T-helper 1 cell treated with Interleukin-12 subunit alpha and Interleukin-12 subunit beta and Interleukin-4 antibody, amounts not matched to agents 30 ng/mL and 1 ng/mL, for 36 hours (primary cell): ENCODE measurements at regions not wholly inside any gene's neighbourhood (a gene's known extent, or its start where the extent isn't known, plus 50 kb on each side); places are given as distances from the start of the nearest gene placed in this dataset.

Experiments used
- intact Hi-C: fragments of 100-400 bp; cut with micrococcal nuclease; formaldehyde crosslinking; loops from one replicate; pipeline ENCODE4 v1.15.1; 2024

DNA sequence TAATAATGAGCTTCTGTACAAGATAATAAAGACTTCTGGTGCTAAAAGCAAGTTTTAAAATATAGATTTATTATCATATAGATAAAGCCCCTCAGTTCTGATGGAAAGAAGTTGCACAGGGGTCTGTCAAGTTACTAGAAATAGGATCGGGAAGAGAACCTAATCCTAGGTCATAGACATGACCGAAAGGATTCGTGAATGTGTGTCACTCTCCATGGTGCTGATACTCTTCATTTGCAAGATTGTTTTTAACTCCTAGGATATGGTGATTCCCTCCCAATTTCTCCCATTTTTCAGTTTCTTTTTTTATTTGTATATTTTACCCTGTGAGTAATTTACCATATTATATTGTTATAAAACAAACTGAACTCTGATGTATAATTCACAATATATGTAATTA, 58.9 kb upstream of the CTNNA2 start:
- intact Hi-C loops, result no loop called here

DNA sequence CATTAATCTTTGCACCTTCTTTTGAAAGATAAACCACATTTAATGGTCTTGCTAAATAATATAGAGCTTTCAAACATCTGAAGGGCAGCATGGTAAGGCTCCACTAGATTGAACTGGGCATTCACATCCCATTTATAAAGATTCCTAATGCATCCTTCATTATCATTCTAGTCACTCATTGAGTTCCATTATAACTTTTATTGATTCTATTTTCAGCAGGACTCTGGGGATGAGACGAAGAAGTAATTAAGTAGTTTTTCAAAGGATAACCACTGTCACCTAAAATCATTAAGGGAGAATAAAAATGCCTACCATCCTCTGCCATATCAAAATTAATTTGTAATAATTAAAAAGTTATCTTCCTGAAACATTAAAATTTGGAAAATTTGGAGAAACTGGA, 60.2 kb upstream of the CTNNA2 start:
- intact Hi-C loops, result no loop called here

DNA sequence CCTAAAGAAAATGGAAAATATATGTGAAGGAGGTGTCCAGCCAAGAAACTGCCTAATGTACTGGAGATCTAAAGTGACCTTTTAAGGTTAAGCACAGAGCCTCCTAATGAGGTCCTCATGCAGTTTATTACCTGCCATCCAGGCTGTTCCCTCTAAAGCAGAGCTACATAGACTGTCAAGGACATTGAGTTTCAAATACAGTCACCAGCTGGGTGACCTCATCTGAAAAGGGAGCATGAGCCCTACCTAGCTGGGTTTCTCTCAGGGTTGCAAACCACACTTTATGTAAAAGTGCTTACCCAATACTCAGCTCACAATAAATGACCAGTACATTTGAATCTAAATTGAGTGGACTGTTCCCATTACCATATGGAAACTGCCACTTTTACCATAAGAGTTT, 65.4 kb upstream of the CTNNA2 start:
- intact Hi-C loops, result no loop called here

DNA sequence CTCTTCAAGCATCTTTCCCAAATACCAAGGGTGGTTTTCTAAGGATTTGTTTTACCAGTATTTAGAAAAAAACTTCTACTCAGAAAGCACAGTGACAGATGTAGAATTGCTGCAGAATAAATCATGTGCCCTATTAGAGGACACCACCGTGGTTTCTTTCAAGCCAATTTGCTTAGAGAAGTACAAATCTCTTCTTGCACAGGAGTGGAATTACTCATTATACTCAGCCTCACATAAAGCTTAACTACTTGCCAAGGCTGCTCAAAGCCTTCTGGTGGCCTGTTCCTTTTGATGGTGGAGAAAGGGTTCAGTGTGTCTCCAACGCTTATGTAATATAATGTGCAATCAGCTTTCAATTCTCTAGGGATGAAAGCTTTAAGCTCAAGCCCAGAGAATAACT, 66.5 kb upstream of the CTNNA2 start:
- intact Hi-C loops, result no loop called here

DNA sequence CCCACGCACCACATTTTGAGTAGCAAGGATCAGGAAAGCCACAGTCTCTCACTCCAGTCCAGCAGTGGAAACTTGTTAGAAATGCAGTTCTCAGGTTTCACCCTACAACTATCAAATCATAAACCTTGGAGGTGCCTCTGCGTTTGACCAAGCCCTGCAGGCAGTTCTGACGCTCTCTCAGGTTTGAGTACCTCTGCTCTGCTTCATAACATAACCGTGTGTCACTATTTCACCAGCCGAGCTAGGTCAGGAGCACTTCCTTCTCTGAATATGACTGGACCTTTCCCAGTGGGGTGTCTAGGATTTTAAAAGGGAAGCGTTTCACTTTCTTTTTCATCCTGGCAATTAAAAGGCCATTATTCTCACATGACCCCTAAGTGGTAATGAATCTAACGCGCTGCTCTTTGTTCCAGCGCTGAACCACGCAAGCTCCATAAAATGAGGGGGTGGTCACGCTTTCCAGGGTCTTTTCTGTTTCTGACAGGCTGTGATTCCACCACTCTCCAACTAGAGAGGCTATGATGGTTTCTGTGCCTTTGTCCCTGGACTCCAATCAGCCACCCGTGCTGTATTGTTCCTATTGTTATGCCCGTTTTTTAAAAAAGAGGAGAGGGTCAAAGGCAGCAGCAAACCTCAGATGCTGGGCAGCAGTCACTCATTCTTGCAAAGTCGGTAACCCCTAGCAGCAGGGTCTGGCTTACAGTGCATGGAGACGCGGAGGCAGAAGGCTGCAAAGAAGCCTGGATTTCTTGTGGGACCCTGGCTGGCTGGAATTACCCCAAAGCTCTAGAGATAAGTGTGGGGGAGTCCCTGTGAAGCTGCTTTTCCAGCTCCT, 75.2 kb upstream of the CTNNA2 start:
- intact Hi-C loops, result no loop called here

DNA sequence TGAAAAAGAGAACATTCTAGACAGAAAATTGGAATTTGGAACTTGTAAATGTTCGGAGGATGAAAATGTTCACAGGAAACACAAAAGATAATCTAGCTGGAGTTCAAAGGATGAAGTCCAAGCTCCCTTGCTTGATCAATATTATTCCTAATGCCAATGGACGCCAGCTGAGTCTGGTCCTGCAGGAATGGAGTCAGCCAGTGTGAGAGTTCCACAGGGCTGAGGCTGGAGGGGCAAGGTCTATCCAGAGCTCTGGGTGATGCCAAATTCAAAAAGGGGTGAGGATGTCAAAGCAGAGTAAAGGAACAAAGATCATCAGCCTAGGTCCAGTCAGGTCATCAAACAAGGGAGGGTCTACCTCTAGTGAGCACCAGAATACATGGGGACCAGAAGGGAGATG, 78.5 kb upstream of the CTNNA2 start:
- intact Hi-C loops, result no loop called here

DNA sequence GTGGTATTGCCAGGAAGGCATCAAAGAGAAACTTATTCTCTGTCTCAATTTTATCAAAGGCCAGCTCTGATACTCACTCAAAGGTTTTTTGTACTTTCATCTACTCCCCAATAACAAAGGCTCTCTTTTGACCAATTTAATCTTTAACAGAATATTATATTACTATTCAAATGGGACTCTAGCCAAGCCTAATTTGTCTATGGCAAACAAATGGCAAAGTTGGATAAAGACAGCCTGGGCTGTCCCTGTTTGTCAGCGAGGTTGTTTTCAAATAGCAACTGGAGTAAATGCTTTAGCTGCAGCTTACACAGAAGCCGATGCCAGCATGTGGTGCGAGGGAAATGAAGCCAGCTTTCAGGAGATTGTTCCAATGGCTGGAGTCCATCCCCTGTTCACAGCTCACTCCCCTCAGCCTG, 80.1 kb upstream of the CTNNA2 start:
- intact Hi-C loops, result no loop called here

DNA sequence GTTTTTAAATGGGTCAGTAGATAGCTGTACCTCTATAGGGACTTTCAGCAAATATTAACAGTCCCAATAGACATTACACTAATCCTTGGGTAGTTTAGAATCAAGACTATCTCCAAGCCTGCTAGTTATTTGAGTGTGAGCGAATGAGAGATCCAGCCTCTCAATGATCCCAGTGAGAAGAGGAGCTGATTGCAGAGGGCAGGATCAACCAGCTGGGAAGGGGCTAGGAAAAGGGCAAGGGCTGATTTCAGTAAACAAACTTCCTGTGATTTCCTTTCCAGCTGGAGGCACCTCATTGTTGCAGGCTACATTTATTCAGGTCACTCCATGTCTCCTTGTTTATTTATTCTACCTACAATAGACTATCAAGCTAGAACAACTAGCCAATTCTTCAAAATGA, 84.1 kb upstream of the CTNNA2 start:
- intact Hi-C loops, result no loop called here

DNA sequence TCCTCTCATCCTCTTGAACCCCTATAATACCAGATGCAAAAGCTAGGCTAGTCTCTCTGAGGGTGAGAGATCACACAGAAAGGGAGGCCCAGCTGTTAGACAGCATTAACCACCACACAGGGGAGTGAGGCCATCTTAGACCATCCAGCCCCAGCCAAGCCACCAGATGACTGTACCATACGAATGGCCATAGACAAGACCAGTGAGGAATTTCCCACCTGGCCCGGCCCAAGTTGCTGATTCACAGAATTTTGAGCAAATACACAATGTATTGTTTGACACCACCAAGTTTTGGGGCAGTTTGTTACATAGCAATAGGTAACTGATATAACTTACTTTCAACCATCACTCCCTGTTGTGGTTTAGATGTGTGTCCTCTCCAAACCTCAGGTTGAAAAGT, 98.2 kb upstream of the CTNNA2 start:
- intact Hi-C loops, result no loop called here

DNA sequence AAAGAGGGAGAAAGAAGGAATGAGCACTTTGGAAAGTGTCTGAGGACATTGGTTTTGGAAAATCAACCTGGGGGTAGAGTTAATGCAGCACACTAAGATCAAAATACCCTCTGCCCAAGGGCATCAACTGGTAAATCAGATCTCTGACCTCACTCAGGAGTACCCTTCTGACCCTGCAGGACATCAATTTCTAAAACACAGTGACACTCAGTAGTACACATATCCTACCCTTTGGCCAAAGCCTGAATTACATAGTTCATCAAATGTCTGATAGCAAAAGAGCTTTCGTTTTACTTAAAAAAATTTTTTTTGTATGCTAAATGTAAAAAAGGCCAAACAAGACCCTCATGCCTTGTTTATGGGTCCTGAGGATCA, 118.4 kb upstream of the CTNNA2 start:
- intact Hi-C loops, result no loop called here

DNA sequence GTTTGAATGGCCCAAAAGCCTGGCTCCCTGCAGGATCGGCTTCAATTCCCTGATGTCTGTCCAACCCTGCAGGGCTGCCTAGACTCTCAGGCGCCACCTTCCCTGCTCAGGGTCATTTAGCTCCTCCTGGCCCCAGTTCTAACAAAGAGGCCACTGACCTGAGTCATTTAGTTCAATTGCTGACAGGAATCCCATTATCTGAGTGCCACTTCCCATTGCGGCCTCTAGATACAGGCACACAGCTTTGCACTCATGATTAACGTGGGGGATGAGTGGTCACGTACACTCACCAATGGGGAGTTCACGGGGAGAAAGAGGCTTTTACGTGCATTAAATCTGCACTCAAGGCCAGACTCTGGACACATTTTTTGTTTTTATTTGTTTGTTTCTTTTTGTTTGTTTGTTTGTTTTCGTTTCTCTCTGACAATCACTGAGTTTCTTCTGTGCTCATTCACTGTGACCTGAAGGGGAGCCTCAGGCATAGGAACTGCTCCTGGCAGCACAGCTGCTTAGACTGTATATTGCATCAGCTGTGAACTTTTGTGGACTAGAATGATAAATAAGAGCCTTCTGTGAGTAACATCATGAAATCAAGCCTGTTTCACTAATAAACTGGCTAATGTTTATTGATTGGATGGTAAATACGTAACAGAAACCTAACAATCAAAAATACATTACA, 118.9 kb upstream of the CTNNA2 start:
- intact Hi-C loops, result no loop called here

DNA sequence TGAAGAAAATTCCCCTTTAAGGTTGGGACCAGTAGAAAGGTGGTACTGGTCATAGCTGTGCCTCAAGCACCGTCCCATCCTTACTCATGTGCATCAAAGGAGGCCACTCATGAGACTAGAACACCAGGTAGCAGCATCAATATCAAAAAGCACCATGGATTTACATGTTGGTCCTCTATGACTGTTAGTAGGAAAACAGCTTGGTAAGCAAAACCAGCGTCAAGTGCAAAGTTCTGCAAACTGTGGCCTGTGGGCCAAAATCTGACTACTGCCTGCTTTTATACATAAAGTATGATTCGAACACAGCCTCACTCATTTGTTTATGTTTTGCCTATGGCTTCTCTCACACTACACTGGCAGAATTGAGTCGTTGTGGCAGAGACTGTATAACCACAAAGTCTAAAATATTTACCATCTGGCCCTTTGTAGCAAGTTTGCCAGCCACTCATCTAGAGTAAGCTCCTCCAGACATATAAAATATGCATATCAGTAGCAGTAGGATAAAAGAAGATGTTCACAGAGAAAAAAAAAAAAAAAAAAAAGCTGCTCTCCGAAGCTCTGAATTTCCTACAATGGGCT, 119.7 kb upstream of the CTNNA2 start:
- intact Hi-C loops, result no loop called here

DNA sequence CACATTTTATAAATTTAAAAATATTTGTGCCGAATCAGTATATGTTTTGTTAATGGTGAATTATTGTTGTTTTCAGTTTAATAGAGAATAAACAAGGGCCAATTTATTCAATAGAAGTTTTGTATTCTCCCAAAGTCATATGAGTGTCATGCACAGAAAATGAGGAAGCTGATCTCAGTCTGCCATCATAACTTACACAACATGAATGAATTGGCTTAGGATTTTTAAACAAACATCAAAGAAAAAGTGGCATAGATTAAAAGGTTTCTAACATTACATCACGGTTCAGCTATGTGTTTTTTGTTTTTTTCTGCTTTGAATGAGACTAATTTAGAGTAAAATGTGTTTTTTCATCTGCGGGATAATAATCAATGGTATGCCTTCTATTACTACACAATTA, 123.4 kb upstream of the CTNNA2 start:
- intact Hi-C loops, result no loop called here

DNA sequence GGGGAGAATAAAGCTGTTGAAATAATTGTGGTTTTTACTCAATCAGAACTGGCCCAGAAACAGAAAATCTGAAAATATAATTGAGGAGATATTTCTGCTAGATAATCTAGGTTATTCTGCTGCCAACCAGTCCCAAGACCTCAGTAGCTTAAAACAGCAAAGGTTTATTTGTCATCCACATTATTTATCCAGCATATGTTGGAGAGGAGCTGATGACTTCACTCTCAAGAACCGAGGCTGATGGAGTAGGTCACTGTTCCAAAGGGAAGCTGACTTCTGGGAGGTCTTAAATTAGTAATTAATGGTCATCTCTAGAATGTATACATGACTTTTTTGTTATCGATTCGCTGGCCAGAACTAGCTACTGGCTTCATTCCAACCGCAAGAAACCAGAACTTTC, 124.8 kb upstream of the CTNNA2 start:
- intact Hi-C loops, result no loop called here

DNA sequence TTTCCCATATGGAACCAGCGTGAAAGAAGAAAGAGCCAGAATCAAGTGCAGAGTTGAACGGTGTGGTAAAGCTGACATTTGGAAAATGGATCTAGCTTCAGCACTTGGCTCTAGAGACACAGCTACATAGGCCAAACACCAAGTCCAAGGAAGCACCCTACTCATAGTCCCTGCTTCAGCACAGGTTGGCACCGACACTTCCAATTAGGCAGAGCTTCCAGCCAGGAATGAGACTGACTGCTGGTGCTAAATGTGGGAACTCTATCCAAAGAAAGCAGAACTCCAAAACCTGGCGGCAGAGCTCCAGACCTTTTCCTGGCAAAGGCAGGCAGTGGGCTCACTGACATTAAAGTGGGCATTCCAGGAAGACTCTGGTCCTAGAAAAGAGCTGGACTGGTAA, 125.4 kb upstream of the CTNNA2 start:
- intact Hi-C loops, result no loop called here

DNA sequence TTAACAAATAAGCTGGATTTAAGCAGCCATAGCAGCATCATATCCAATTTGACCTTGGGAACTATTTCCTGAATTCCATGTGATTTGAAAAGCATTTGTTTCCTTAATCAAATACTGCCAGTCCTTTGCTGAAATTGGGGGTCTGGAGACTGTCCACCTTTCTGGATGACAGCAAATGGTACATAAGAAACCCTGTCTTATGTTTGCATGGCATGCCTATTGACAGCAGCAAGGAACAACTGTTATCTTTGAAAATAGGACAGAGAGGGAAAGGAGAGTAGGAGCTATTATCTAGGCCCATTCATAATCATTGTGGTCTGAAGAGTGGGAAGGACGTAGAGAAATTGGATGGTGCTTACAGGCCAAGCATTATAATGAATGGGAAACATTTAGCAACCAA, 129.2 kb upstream of the CTNNA2 start:
- intact Hi-C loops, result no loop called here

DNA sequence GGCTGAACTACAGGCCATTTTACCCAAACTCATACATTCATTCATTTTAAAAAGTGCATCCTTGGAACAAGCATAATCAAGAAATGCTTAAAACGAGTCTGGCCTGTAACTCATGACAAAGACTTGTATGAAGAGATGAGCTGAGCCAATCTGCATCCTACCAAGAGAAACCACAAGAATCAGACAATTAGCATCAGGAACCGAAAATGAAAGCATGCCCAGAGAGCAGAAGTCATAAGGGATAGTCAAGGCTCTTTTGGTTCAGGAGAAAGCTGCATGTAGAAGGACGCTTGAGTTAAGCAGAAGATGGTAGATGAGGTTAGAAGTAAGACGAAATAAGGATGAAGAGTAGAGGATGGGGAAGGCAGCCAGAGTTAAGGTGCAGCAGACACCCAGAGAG, 137.0 kb upstream of the CTNNA2 start:
- intact Hi-C loops, result no loop called here

DNA sequence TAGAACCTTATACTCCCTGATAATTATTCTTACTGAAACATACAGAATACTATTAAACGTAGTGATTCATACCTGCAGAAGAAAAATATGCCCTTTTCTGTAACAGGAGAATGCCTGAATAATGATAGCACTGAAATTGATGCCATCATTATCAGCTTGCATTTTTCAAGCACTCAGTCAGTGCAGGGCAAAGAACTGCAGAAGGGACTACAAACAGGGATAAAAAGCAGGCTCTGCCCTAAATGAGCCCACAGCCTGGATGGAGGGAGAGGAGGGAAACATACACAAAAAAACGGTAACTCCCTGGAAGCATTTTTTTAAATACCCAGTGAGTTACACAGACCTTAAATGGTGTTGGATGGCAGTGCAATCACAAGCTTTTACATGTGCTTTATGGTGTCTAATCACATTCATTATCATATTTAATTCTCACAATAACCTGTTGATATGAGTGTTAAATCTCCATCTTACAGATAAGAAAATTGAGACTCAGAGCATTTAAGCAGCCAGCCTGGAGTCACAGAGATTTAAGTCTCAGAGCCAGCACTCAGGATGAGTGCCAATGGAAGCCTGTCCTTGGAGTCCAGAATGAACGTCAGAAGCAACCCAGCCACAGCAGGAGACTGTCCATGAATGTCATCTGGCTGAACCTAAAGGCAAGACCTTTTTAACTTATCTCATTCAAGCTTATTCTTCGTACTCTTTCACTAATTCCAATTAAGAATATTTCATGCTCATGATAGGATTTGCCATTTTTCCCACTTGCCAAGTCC, 139.3 kb upstream of the CTNNA2 start:
- intact Hi-C loops, result no loop called here

DNA sequence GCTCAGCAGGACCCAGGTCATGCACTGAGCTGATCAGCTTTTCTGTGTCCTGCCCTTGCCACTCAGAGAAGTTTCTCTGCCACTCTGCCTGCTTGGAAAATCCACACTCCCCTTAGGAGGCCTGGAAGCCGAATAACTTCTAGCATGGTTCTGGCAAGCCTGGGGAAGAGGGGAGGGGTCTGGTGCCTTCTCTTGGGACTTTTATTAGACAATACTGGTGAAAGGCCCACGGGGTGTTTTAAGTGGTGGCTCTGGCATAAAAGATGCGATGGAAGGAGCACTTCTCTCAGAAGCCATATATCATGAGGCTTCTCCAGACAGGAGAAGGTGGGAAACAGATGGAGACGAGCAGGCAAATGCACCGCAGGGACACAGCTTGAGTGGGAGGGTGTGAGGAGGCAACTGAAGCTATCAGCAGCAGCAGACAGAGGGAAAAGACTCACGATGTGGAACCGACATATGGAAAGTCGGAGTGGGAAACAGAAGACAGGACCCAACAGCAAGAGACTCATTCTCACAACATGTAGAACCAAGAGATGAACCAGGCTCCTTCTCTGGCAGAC, 141.8 kb upstream of the CTNNA2 start:
- intact Hi-C loops, result no loop called here

DNA sequence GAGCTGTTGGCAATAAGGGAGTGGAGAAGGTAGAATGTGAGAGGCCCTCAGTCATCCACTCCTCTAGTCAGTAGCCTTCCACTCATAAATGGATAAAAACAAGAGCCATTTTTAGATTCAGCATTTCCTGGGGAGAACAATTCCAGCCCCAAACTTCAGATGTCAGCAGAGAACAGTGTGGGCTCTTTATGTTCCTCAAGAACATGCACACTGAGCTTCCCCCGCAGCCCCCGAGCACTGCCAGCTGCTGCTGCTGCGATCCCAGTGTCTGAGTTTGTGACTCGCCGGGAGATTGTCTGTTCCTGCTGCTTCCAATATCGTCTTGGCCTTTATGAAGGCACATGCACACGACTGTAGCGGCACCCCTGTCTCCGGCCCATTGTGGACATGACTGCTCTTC, 143.7 kb upstream of the CTNNA2 start:
- intact Hi-C loops, result no loop called here

DNA sequence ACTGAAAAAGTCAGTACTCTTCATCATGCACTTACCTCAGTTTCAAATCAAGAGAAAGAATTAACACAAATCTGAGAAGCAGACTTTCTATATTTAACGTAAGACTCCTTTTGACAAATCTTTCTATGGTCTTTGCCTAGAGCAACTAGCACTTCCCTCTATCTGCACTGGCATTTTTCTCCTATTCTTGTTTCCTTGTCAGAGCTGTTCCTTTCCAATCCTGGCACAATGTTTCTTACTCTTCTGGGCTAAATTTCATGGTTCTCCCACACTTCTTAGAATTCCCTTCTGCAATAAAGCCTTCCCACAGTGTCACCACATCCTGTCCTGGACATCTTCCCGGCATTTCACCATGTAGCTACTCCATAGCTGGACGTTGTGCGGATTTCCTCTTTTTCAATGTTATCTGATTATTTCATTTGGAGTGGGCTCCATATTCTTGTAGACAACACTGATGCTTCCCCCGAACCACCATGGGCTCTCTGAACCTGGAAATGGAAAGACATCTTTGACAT, 144.7 kb upstream of the CTNNA2 start:
- intact Hi-C loops, result no loop called here

DNA sequence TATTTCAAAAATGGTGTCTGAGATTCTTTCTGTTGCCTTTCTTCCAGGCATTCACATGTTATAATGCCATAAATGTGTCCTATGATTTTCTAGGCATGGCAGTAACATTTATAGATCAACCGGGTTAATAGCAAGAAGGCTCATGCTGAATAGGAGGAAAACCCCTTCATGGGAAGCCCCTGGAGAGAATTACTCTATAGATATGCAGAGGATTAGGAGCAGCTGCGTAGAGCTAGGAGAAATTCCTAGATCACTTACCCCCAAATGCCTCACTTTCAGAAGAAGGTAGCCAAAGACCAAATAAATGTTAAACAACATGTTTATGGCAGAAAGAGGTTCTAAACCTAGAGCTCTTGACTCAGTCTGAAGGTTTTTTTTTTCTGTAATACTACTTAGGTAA, 153.4 kb upstream of the CTNNA2 start:
- intact Hi-C loops, result no loop called here
